HEK293 (cell line): ENCODE measurements at regions not wholly inside any gene's neighbourhood (a gene's known extent, or its start where the extent isn't known, plus 50 kb on each side); places are given as distances from the start of the nearest gene placed in this dataset.

ENCODE experiments used
- CTCF ChIP-seq: fragments of 450-650 bp; formaldehyde crosslinking; IDR thresholded peaks from 2 replicates; pipeline ENCODE4 v1.5.1; 2016; ENCODE audit warnings: missing biosample characterization, missing genetic modification characterization
- KLF17 ChIP-seq: fragments of 450-650 bp; formaldehyde crosslinking; IDR thresholded peaks from 2 replicates; pipeline ENCODE4 v1.5.1; 2016; ENCODE audit warnings: missing biosample characterization, missing genetic modification characterization
- PRDM10 ChIP-seq: fragments of 450-650 bp; formaldehyde crosslinking; IDR thresholded peaks from 2 replicates; pipeline ENCODE4 v1.5.1; 2016; ENCODE audit warnings: missing biosample characterization, missing genetic modification characterization
- ZNF274 ChIP-seq, 2 experiments: fragments of 200-500 bp in 1 of 2; fragments of 450-650 bp in 1 of 2; sonication (Bioruptor generic) in 1 of 2; formaldehyde crosslinking in 1 of 2; IDR thresholded peaks; 2 replicates each; pipeline versions ENCODE4 v1.5.1 to v1.6.1; 2014 to 2016; ENCODE audit warnings: borderline replicate concordance in 1 of 2, inconsistent platforms in 1 of 2, low read length in 1 of 2, missing biosample characterization in 1 of 2, missing genetic modification characterization in 1 of 2
- ZNF311 ChIP-seq: fragments of 450-650 bp; formaldehyde crosslinking; IDR thresholded peaks from 2 replicates; pipeline ENCODE4 v1.5.1; 2017; ENCODE audit warnings: missing biosample characterization, missing genetic modification characterization, borderline replicate concordance
- ZNF416 ChIP-seq: fragments of 450-650 bp; formaldehyde crosslinking; IDR thresholded peaks from 2 replicates; pipeline ENCODE4 v1.5.1; 2016; ENCODE audit warnings: missing biosample characterization, missing genetic modification characterization
- ZNF518A ChIP-seq: fragments of 450-650 bp; formaldehyde crosslinking; conservative IDR thresholded peaks from 2 replicates; pipeline ENCODE4 v1.5.1; 2016; ENCODE audit warnings: low read depth, missing biosample characterization, missing genetic modification characterization
- ZNF707 ChIP-seq: fragments of 450-650 bp; formaldehyde crosslinking; IDR thresholded peaks from 2 replicates; pipeline ENCODE4 v1.5.1; 2016; ENCODE audit warnings: missing biosample characterization, missing genetic modification characterization
- ZNF747 ChIP-seq: fragments of 450-650 bp; formaldehyde crosslinking; IDR thresholded peaks from 2 replicates; pipeline ENCODE4 v1.5.1; 2016; ENCODE audit warnings: missing biosample characterization, missing genetic modification characterization

GRCh38 chr7:156117542-156118247 is 305.4 kb upstream of the SHH start:
- TF ChIP-seq ZNF311 (no peak), CTCF (tag by site-specific recombination) (no peak), ZNF747 (no peak), ZNF416 (no peak), ZNF274 (IDR thresholded peaks at IDR 0.05; ENCODE audit: low read length) (no peak), ZNF274 (tag by site-specific recombination; IDR thresholded peaks at IDR 0.05; ENCODE audit: borderline replicate concordance) (no peak), KLF17 (tag by site-specific recombination) (no peak), ZNF518A (tag by site-specific recombination) (no peak), ZNF707 (tag by site-specific recombination) (no peak), PRDM10 (tag by site-specific recombination) (no peak)
